ENCODE measurements at regions not wholly inside any gene's neighbourhood (a gene's known extent, or its start where the extent isn't known, plus 50 kb on each side); places are given as distances from the start of the nearest gene placed in this dataset.
A peak's percentile ranks its signal among the peaks of the same experiment; 100 is the strongest.

DNA sequence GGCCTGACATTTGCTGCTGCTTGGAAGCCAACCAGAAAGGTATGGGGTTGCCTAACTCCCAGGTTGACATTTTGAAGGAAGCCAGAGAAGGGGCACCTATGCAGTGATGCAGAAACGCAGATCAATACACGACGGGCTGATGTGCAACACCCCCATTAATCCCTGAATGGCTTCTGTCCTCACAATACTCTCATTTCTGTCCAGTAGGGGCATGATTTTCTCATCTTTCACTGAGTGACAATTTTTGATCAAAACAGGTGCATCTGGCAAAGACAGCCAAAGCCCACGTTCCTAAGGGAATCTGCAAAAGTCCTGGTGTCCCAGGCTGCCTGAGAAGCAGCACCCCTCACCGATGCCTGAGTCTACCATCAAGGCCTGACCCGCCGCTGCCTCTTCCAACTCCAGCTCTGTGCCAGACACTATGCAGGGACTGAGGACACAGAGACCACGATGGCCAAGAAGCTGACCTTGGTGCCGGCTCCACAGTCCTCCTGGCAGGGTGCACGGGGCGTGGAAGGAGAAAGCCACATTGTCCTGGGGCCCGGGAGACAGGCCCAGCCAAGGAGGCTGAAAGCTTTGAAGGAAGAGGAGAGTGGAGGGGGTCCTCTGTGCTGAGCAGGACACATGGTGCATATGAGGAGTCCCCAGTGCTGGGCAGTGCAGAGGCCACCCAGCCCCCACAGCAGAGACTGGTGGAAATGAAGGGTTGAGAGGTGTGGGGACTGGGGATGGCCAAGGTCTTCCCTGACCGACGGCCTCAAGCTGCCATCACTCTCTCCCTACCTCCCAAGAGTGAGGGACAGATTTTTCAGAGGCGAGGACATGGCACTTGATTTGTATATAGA is 159.6 kb downstream of the NUP210 start:
- Histone ChIP-seq H3K4me2 (ENCODE audit: low read depth, low read length, poor library complexity, severe bottlenecking) (no peak overlapping the region), H3K4me3 (ENCODE audit: low read length) (no peak overlapping the region), H3K9me2 (replicated peaks; ENCODE audit: insufficient read depth, low read length) (no peaks in the 10 kb centered on the region), H3K27me3 (ENCODE audit: low read length) (no peaks in the 10 kb centered on the region), H3K4me1 (ENCODE audit: low read length) (no peaks in the 10 kb centered on the region), H2AFZ (ENCODE audit: low read length) (no peak overlapping the region), H3K79me2 (ENCODE audit: low read length) (peaks cover 3% of the 10 kb centered on the region), H4K20me1 (ENCODE audit: insufficient read depth, low read depth, low read length) (peaks cover 32% of the 10 kb centered on the region; the same call in 1 of the 2 replicates), H3K27ac (ENCODE audit: low read length) (no peak overlapping the region), H3K9ac (ENCODE audit: low read length) (no peak overlapping the region), H3K36me3 (ENCODE audit: insufficient read depth, low read length) (no peaks in the 10 kb centered on the region), H3K9me3 (ENCODE audit: low read length) (no peaks in the 10 kb centered on the region)
- peak; percentile 52 for DNase-seq

DNA sequence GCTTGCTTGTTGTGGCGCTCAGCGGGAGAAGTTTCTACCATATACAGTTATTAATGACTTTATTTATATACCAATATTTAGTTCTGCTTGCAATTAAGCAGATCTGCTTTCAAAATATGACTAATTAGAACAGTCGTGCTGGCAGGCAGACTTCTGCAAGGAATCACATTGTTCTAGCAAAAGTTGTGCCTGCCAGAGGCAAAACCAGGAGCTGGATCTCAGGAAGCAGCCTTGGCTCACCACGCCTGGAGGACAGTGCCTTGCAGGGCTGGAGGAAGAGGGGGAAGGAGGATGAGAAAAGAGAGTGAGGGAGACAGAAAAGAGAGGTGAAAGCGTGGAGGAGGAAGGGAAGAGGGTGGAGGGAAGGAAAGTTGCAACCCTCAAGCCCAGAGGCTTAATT is 160.3 kb downstream of the NUP210 start:
- H4K20me1 ChIP-seq (ENCODE audit: insufficient read depth, low read depth, low read length), result peaks cover 28% of the 10 kb centered on the region; the same call in 1 of the 2 replicates
- no peaks in the 10 kb centered on the region for H3K79me2 ChIP-seq (ENCODE audit: low read length)
- no peaks in the 10 kb centered on the region for H3K4me1 ChIP-seq (ENCODE audit: low read length)
- no peak overlapping the region for H3K9ac ChIP-seq (ENCODE audit: low read length)
- no peak overlapping the region for H2AFZ ChIP-seq (ENCODE audit: low read length)
- no peaks in the 10 kb centered on the region for H3K9me2 ChIP-seq (replicated peaks; ENCODE audit: insufficient read depth, low read length)
- no peaks in the 10 kb centered on the region for H3K27me3 ChIP-seq (ENCODE audit: low read length)
- DNase-seq, result no peak
- H3K4me3 ChIP-seq (ENCODE audit: low read length), result no peak overlapping the region
- H3K9me3 ChIP-seq (ENCODE audit: low read length), result no peaks in the 10 kb centered on the region
- H3K4me2 ChIP-seq (ENCODE audit: low read depth, low read length, poor library complexity, severe bottlenecking), result no peak overlapping the region
- no peak overlapping the region for H3K27ac ChIP-seq (ENCODE audit: low read length)
- H3K36me3 ChIP-seq (ENCODE audit: insufficient read depth, low read length), result no peaks in the 10 kb centered on the region

DNA sequence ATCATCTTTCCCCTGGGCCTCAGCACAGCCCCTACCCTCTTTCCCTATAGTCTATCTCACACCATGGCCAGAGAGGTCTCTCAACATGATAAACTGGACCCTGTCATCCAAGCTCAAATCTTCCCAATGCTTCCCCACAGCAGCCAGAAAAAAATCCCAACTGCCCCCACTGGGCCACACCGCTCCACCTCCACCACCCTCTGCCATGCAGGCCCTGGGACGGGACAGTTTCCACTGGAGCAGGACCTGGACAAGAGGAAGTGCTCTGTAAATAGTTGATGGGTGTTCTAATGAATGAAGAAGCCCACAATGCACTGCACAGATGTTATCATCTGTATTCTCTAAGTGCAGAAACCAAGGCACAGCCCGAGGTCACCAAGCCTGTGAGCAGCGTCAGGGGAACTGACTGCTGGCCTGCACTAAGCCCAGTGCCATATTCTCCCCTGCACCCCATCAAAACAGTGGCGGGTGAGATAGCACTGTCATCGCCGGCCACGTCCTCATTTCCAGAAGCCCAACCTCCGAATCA is 161.1 kb downstream of the NUP210 start:
- H3K27ac ChIP-seq (ENCODE audit: low read length), result no peak overlapping the region
- H3K9me3 ChIP-seq (ENCODE audit: low read length), result no peaks in the 10 kb centered on the region
- no peaks in the 10 kb centered on the region for H3K36me3 ChIP-seq (ENCODE audit: insufficient read depth, low read length)
- H4K20me1 ChIP-seq (ENCODE audit: insufficient read depth, low read depth, low read length), result peaks cover 25% of the 10 kb centered on the region; the same call in 1 of the 2 replicates
- no peaks in the 10 kb centered on the region for H3K27me3 ChIP-seq (ENCODE audit: low read length)
- no peak overlapping the region for H3K4me3 ChIP-seq (ENCODE audit: low read length)
- H3K9ac ChIP-seq (ENCODE audit: low read length), result no peak overlapping the region
- no peak overlapping the region for H2AFZ ChIP-seq (ENCODE audit: low read length)
- no peaks in the 10 kb centered on the region for H3K9me2 ChIP-seq (replicated peaks; ENCODE audit: insufficient read depth, low read length)
- no peak for DNase-seq
- H3K79me2 ChIP-seq (ENCODE audit: low read length), result no peaks in the 10 kb centered on the region; the same call in 1 of the 2 replicates
- H3K4me2 ChIP-seq (ENCODE audit: low read depth, low read length, poor library complexity, severe bottlenecking), result no peak overlapping the region
- no peaks in the 10 kb centered on the region for H3K4me1 ChIP-seq (ENCODE audit: low read length)

DNA sequence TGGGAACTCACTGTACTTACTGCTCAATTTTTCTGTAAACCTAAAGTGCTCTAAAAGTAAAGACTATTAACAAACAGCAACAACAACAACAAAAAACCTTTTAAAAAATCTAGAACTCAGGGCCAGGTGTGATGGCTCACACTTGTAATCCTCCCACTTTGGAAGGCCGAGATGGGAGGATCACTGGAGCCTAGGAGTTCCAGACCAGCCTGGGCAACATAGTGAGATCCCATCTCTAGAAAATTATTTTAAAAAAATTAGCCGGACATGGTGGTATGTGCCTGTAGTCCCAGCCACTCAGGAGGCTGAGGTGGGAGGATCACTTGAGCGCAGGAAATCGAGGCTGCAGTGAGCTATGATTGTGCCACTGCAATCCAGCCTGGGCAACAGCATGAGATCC is 161.8 kb downstream of the NUP210 start:
- no peaks in the 10 kb centered on the region for H3K4me1 ChIP-seq (ENCODE audit: low read length)
- peaks cover 26% of the 10 kb centered on the region; the same call in 1 of the 2 replicates for H4K20me1 ChIP-seq (ENCODE audit: insufficient read depth, low read depth, low read length)
- no peak overlapping the region for H3K9ac ChIP-seq (ENCODE audit: low read length)
- H3K27ac ChIP-seq (ENCODE audit: low read length), result no peak overlapping the region
- no peaks in the 10 kb centered on the region for H3K27me3 ChIP-seq (ENCODE audit: low read length)
- H3K4me2 ChIP-seq (ENCODE audit: low read depth, low read length, poor library complexity, severe bottlenecking), result no peak overlapping the region
- H3K4me3 ChIP-seq (ENCODE audit: low read length), result no peak overlapping the region
- DNase-seq, result no peak
- no peaks in the 10 kb centered on the region for H3K9me3 ChIP-seq (ENCODE audit: low read length)
- no peaks in the 10 kb centered on the region; the same call in 1 of the 2 replicates for H3K79me2 ChIP-seq (ENCODE audit: low read length)
- H2AFZ ChIP-seq (ENCODE audit: low read length), result no peak overlapping the region
- H3K9me2 ChIP-seq (replicated peaks; ENCODE audit: insufficient read depth, low read length), result no peaks in the 10 kb centered on the region
- no peaks in the 10 kb centered on the region for H3K36me3 ChIP-seq (ENCODE audit: insufficient read depth, low read length)

DNA sequence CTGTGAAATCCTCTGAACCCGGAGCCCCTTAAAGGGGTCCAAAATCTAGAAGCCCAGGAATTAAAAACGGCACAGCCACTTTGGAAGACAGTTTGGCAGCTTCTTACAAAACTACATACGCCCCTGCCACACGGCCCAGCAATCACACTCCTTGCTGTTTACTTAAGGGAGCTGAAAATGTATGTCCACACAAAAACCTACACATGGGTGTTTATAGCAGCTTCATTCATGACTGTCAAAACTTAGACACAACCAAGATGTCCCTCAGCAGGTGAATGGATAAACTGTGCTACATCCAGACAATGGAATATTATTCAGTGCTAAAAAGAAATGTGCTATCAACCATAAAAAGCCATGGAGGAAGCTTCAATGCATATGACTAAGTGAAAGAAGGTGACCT is 162.5 kb downstream of the NUP210 start:
- H3K36me3 ChIP-seq (ENCODE audit: insufficient read depth, low read length), result no peaks in the 10 kb centered on the region
- no peak overlapping the region for H3K4me3 ChIP-seq (ENCODE audit: low read length)
- H3K79me2 ChIP-seq (ENCODE audit: low read length), result peaks cover 3% of the 10 kb centered on the region; the same call in 1 of the 2 replicates
- H3K4me2 ChIP-seq (ENCODE audit: low read depth, low read length, poor library complexity, severe bottlenecking), result no peak overlapping the region
- DNase-seq, result no peak
- no peaks in the 10 kb centered on the region for H3K4me1 ChIP-seq (ENCODE audit: low read length)
- peaks cover 26% of the 10 kb centered on the region; the same call in 1 of the 2 replicates for H4K20me1 ChIP-seq (ENCODE audit: insufficient read depth, low read depth, low read length)
- no peak overlapping the region for H3K27ac ChIP-seq (ENCODE audit: low read length)
- no peaks in the 10 kb centered on the region for H3K9me3 ChIP-seq (ENCODE audit: low read length)
- H3K9ac ChIP-seq (ENCODE audit: low read length), result no peak overlapping the region
- H3K27me3 ChIP-seq (ENCODE audit: low read length), result no peaks in the 10 kb centered on the region
- H2AFZ ChIP-seq (ENCODE audit: low read length), result no peak overlapping the region
- no peaks in the 10 kb centered on the region for H3K9me2 ChIP-seq (replicated peaks; ENCODE audit: insufficient read depth, low read length)

DNA sequence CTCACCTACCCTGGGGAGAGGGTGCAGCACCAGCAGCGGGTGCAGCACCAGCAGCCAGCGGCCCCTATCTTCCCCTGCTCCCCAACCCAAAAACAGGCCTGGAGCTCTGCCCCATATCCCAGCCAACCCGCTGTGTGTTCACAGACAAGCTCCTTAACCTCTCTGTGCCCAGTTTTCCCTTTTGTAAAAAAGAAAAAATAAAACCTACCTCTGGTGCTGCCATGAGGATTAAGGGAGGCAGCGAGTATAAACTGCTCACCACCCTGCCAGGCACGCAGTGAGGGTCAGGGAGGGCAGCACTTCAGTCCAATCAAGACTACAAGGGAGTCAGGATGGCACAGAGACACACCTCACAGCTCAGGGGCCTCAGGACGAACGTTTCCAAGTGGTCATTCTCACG is 163.3 kb downstream of the NUP210 start:
- H3K27ac ChIP-seq (ENCODE audit: low read length), result no peak overlapping the region
- H2AFZ ChIP-seq (ENCODE audit: low read length), result no peak overlapping the region
- H3K9me3 ChIP-seq (ENCODE audit: low read length), result no peaks in the 10 kb centered on the region
- H3K36me3 ChIP-seq (ENCODE audit: insufficient read depth, low read length), result no peaks in the 10 kb centered on the region
- H3K79me2 ChIP-seq (ENCODE audit: low read length), result peaks cover 3% of the 10 kb centered on the region; the same call in 1 of the 2 replicates
- no peak overlapping the region for H3K4me3 ChIP-seq (ENCODE audit: low read length)
- H3K9me2 ChIP-seq (replicated peaks; ENCODE audit: insufficient read depth, low read length), result no peaks in the 10 kb centered on the region
- H3K4me2 ChIP-seq (ENCODE audit: low read depth, low read length, poor library complexity, severe bottlenecking), result no peak overlapping the region
- no peaks in the 10 kb centered on the region for H3K4me1 ChIP-seq (ENCODE audit: low read length)
- DNase-seq, result no peak
- H3K9ac ChIP-seq (ENCODE audit: low read length), result no peak overlapping the region
- H4K20me1 ChIP-seq (ENCODE audit: insufficient read depth, low read depth, low read length), result peaks cover 28% of the 10 kb centered on the region; the same call in 1 of the 2 replicates
- H3K27me3 ChIP-seq (ENCODE audit: low read length), result no peaks in the 10 kb centered on the region

DNA sequence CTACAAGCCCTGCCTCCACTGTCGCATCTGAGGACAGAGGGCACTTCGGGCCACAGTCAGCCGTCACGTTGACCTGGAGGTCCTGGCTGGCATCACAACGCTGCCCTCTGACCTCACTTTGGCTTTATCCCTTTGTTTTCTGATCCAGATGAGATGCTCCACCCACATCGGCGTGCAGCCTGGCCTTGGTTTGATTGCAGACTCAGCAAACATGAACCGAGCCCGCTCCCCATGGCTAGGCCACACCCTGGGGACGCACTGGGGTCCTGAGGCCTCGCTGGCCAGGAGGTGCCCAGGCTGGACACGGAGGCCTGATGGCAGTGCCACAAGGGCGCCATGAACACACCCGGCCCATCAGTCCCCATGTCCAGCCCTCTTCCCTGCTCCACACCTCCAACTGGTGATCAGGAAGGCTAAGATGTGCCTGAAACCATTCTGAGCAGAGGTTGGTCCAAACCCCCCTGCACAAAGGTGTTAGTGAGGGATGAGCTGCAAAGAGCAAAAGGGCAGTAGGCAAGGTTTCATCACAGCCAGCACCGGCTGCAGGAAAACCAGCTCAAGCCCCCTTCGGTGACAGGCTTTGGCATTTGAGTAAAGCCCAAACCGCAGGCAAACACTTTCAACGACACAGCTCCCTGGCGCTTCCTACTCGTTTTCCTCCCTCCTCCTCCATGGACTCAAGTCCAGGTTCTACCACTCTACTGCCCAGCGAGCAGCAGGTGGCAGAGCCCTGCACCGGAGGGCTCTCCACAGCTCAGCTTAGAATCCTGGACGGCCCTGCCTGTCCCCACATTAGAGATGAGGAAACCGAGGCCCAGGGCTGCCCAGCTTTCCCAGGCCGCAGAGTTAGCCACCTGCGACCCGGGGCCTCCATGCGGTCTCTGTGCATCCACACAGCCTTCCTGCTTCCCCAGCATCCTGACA is 165.8 kb downstream of the NUP210 start:
- Histone ChIP-seq H3K9me2 (replicated peaks; ENCODE audit: insufficient read depth, low read length) (no peaks in the 10 kb centered on the region), H2AFZ (ENCODE audit: low read length) (no peak overlapping the region), H3K9me3 (ENCODE audit: low read length) (no peaks in the 10 kb centered on the region), H3K27me3 (ENCODE audit: low read length) (no peaks in the 10 kb centered on the region), H3K4me1 (ENCODE audit: low read length) (no peaks in the 10 kb centered on the region), H3K27ac (ENCODE audit: low read length) (no peak overlapping the region), H3K4me2 (ENCODE audit: low read depth, low read length, poor library complexity, severe bottlenecking) (no peak overlapping the region), H4K20me1 (ENCODE audit: insufficient read depth, low read depth, low read length) (peaks cover 28% of the 10 kb centered on the region; the same call in 1 of the 2 replicates), H3K36me3 (ENCODE audit: insufficient read depth, low read length) (no peaks in the 10 kb centered on the region), H3K4me3 (ENCODE audit: low read length) (no peak overlapping the region), H3K79me2 (ENCODE audit: low read length) (peaks cover 3% of the 10 kb centered on the region; the same call in 1 of the 2 replicates), H3K9ac (ENCODE audit: low read length) (no peak overlapping the region)
- no peak for DNase-seq

All from Karpas-422 (cell line).